HG03457 (cell line): ENCODE measurements at regions not wholly inside any gene's neighbourhood (a gene's known extent, or its start where the extent isn't known, plus 50 kb on each side); places are given as distances from the start of the nearest gene placed in this dataset.
"Not testable (repeated sequence)": the region's sequence is repeated elsewhere in the genome, so short reads cannot be mapped to it uniquely, and the experiment has no call there.

Experiments used
- ATAC-seq: cut with Tn5 transposase; IDR thresholded peaks from one replicate; pipeline ENCODE4 v1.9.1; 2021; ENCODE audit warnings: moderate number of reproducible peaks; ENCODE audit not compliant: unreplicated experiment

- no peak for ATAC-seq
Measured at GRCh38 chr9:73056245-73056644, 95.4 kb upstream of the ANXA1 start.

- no peak for ATAC-seq
Measured at GRCh38 chr9:73054091-73054490, 97.6 kb upstream of the ANXA1 start.

- ATAC-seq, result no peak
Measured at GRCh38 chr9:73053543-73053942, 98.1 kb upstream of the ANXA1 start.

GRCh38 chr9:73050887-73051550 is 98.2 kb upstream of the ALDH1A1 start:
- ATAC-seq, result no peak

- no peak for ATAC-seq
Measured at GRCh38 chr9:73050065-73050816, 97.4 kb upstream of the ALDH1A1 start.

GRCh38 chr9:73049280-73049679 is 96.4 kb upstream of the ALDH1A1 start:
- no peak for ATAC-seq

- ATAC-seq, result no peak
Measured at GRCh38 chr9:73046769-73047168, 93.9 kb upstream of the ALDH1A1 start.

GRCh38 chr9:73044776-73045175 is 91.9 kb upstream of the ALDH1A1 start:
- ATAC-seq, result not testable (repeated sequence)

- no peak for ATAC-seq
Measured at GRCh38 chr9:73042155-73042554, 89.3 kb upstream of the ALDH1A1 start.

- no peak for ATAC-seq
Measured at GRCh38 chr9:73039271-73040263, 86.7 kb upstream of the ALDH1A1 start.

GRCh38 chr9:73038613-73039012 is 85.8 kb upstream of the ALDH1A1 start:
- no peak for ATAC-seq

- ATAC-seq, result no peak
Measured at GRCh38 chr9:73038089-73038509, 85.2 kb upstream of the ALDH1A1 start.

GRCh38 chr9:73037613-73038012 is 84.8 kb upstream of the ALDH1A1 start:
- ATAC-seq, result no peak

GRCh38 chr9:73034962-73035361 is 82.1 kb upstream of the ALDH1A1 start:
- ATAC-seq, result no peak

- no peak for ATAC-seq
Measured at GRCh38 chr9:73031350-73031749, 78.5 kb upstream of the ALDH1A1 start.

- ATAC-seq, result no peak
Measured at GRCh38 chr9:73030370-73031030, 77.6 kb upstream of the ALDH1A1 start.

GRCh38 chr9:73029346-73029745 is 76.5 kb upstream of the ALDH1A1 start:
- ATAC-seq, result no peak

GRCh38 chr9:73026375-73026774 is 73.5 kb upstream of the ALDH1A1 start:
- ATAC-seq, result no peak

GRCh38 chr9:73024601-73025034 is 71.8 kb upstream of the ALDH1A1 start:
- ATAC-seq, result no peak

- peak; percentile 63 for ATAC-seq
Measured at GRCh38 chr9:73023025-73023541, 70.2 kb upstream of the ALDH1A1 start.
